ENCODE measurements at regions not wholly inside any gene's neighbourhood (a gene's known extent, or its start where the extent isn't known, plus 50 kb on each side); places are given as distances from the start of the nearest gene placed in this dataset.

DNA sequence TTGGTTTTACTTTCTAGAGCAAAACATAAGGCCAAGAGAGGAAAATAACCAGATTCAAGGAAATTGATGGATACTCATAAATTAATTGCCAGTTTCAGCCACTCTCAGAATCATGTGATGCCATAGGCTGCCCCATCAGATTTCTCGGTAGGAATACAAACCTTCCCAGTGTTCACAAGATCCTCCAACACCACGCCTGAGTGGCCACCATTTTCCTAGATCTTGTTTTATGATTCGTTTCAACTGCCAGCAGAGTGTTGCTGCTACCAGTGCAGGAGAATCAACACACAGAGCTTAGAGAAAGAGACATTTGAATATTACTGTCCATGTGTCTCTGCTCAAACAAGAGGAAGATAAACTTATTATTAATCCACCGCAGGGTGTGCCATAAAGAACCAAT is 434.2 kb upstream of the CDH4 start:
- H2AFZ ChIP-seq (ENCODE audit: low read length), result no peak overlapping the region
- BruUV-seq (replicated peaks), result no TSS peak
- TF ChIP-seq, protein P1, sequence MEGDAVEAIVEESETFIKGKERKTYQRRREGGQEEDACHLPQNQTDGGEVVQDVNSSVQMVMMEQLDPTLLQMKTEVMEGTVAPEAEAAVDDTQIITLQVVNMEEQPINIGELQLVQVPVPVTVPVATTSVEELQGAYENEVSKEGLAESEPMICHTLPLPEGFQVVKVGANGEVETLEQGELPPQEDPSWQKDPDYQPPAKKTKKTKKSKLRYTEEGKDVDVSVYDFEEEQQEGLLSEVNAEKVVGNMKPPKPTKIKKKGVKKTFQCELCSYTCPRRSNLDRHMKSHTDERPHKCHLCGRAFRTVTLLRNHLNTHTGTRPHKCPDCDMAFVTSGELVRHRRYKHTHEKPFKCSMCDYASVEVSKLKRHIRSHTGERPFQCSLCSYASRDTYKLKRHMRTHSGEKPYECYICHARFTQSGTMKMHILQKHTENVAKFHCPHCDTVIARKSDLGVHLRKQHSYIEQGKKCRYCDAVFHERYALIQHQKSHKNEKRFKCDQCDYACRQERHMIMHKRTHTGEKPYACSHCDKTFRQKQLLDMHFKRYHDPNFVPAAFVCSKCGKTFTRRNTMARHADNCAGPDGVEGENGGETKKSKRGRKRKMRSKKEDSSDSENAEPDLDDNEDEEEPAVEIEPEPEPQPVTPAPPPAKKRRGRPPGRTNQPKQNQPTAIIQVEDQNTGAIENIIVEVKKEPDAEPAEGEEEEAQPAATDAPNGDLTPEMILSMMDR (conservative IDR thresholded peaks at IDR 0.05; ENCODE audit: low read length), result no peak
- TF ChIP-seq EZH2phosphoT487 (IDR thresholded peaks at IDR 0.05; ENCODE audit: borderline replicate concordance, low read depth, low read length), result no peak
- H3K4me3 ChIP-seq (ENCODE audit: low read depth, low read length, poor library complexity, severe bottlenecking), result no peak overlapping the region
- CTCF ChIA-PET (ENCODE audit: unreplicated experiment), result no interaction called here
- intact Hi-C loops (cut with micrococcal nuclease; ENCODE audit: unreplicated experiment), result no loop called here
- no peaks in the 10 kb centered on the region for H3K36me3 ChIP-seq (ENCODE audit: insufficient read depth, low read length)
- no peaks in the 10 kb centered on the region for H3K9me3 ChIP-seq (ENCODE audit: low read length)
- H3K27ac ChIP-seq (ENCODE audit: low read depth, low read length, poor library complexity, severe bottlenecking), result no peak overlapping the region
- no peaks in the 10 kb centered on the region for H3K79me2 ChIP-seq (ENCODE audit: insufficient read depth, low read depth, low read length)
- H3K4me2 ChIP-seq (ENCODE audit: low read length), result no peak overlapping the region
- H3K4me1 ChIP-seq (ENCODE audit: insufficient read depth, low read length, poor library complexity, severe bottlenecking), result no peaks in the 10 kb centered on the region
- no peak for DNase-seq (ENCODE audit: low spot score)
- POLR2A ChIA-PET, result no interaction called here
- no peaks in the 10 kb centered on the region for H3K9me2 ChIP-seq (ENCODE audit: insufficient read depth, low read length)
- H4K20me1 ChIP-seq (ENCODE audit: insufficient read depth, low read length), result no peaks in the 10 kb centered on the region

DNA sequence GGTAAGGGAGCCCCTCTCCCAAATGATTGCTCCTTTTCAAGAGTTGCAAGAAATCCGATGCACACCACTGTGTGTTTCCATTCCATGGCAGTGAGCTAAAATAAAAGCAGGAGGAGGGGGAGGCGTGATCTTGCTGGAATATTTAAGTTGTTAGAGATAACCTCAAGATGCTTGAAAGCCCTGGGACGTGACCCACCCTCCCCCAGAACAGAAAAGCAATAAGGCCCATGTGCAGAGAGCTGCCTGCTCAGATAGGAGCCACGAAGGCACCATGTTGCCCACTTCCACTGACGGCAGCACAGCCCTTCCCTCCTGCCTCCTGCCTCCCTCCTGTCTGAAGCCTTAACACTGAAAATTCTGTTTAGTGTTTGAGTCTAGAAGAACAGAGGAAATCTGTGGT is 432.6 kb upstream of the CDH4 start:
- no peaks in the 10 kb centered on the region for H3K4me1 ChIP-seq (ENCODE audit: insufficient read depth, low read length, poor library complexity, severe bottlenecking)
- no TSS peak for BruUV-seq (replicated peaks)
- no peaks in the 10 kb centered on the region for H3K79me2 ChIP-seq (ENCODE audit: insufficient read depth, low read depth, low read length)
- H3K9me3 ChIP-seq (ENCODE audit: low read length), result no peaks in the 10 kb centered on the region
- no peak overlapping the region for H3K4me2 ChIP-seq (ENCODE audit: low read length)
- CTCF ChIA-PET (ENCODE audit: unreplicated experiment), result no interaction called here
- no peak for DNase-seq (ENCODE audit: low spot score)
- H3K27ac ChIP-seq (ENCODE audit: low read depth, low read length, poor library complexity, severe bottlenecking), result no peak overlapping the region
- intact Hi-C loops (cut with micrococcal nuclease; ENCODE audit: unreplicated experiment), result no loop called here
- no peaks in the 10 kb centered on the region for H3K36me3 ChIP-seq (ENCODE audit: insufficient read depth, low read length)
- no peaks in the 10 kb centered on the region for H3K9me2 ChIP-seq (ENCODE audit: insufficient read depth, low read length)
- H3K4me3 ChIP-seq (ENCODE audit: low read depth, low read length, poor library complexity, severe bottlenecking), result no peak overlapping the region
- POLR2A ChIA-PET, result no interaction called here
- no peak overlapping the region for H2AFZ ChIP-seq (ENCODE audit: low read length)
- H4K20me1 ChIP-seq (ENCODE audit: insufficient read depth, low read length), result no peaks in the 10 kb centered on the region
- no peak for TF ChIP-seq EZH2phosphoT487 (IDR thresholded peaks at IDR 0.05; ENCODE audit: borderline replicate concordance, low read depth, low read length)
- TF ChIP-seq, protein P1 (conservative IDR thresholded peaks at IDR 0.05; ENCODE audit: low read length), result no peak

DNA sequence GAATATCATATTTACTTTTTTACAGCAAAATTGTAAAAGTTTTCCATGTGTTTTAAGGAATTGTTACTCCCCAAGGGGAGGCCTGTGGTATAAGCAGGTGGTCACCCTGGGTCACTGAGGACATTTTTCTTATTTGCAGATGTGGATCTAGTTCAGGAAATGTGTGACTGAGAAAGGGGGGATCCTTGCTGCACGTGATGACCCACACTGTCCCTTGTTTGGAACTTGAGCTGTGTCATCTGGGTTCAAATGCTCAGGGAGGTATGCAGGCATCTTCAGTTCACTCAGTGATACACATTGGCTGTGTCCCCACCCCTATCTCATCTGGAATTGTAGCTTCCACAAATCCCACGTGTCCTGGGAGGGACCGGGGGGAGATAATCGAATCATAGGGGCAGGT is 431.9 kb upstream of the CDH4 start:
- no peaks in the 10 kb centered on the region for H3K79me2 ChIP-seq (ENCODE audit: insufficient read depth, low read depth, low read length)
- H2AFZ ChIP-seq (ENCODE audit: low read length), result no peak overlapping the region
- H3K4me3 ChIP-seq (ENCODE audit: low read depth, low read length, poor library complexity, severe bottlenecking), result no peak overlapping the region
- no peaks in the 10 kb centered on the region for H4K20me1 ChIP-seq (ENCODE audit: insufficient read depth, low read length)
- intact Hi-C loops (cut with micrococcal nuclease; ENCODE audit: unreplicated experiment), result no loop called here
- no peaks in the 10 kb centered on the region for H3K9me3 ChIP-seq (ENCODE audit: low read length)
- DNase-seq (ENCODE audit: low spot score), result no peak
- no peak overlapping the region for H3K4me2 ChIP-seq (ENCODE audit: low read length)
- no peak for TF ChIP-seq EZH2phosphoT487 (IDR thresholded peaks at IDR 0.05; ENCODE audit: borderline replicate concordance, low read depth, low read length)
- TF ChIP-seq, protein P1 (conservative IDR thresholded peaks at IDR 0.05; ENCODE audit: low read length), result no peak
- BruUV-seq (replicated peaks), result no TSS peak
- POLR2A ChIA-PET, result no interaction called here
- H3K9me2 ChIP-seq (ENCODE audit: insufficient read depth, low read length), result no peaks in the 10 kb centered on the region
- H3K4me1 ChIP-seq (ENCODE audit: insufficient read depth, low read length, poor library complexity, severe bottlenecking), result no peaks in the 10 kb centered on the region
- no peaks in the 10 kb centered on the region for H3K36me3 ChIP-seq (ENCODE audit: insufficient read depth, low read length)
- CTCF ChIA-PET (ENCODE audit: unreplicated experiment), result no interaction called here
- no peak overlapping the region for H3K27ac ChIP-seq (ENCODE audit: low read depth, low read length, poor library complexity, severe bottlenecking)

All from OCI-LY7 (cell line).